CD4-positive, alpha-beta T cell treated with Interleukin-6 for 4 hours (primary cell): ENCODE measurements at regions not wholly inside any gene's neighbourhood (a gene's known extent, or its start where the extent isn't known, plus 50 kb on each side); places are given as distances from the start of the nearest gene placed in this dataset.

Experiments used
- DNase-seq: peaks from one replicate; pipeline ENCODE4 v3.0.0-alpha.2; 2020; ENCODE audit warnings: mixed read lengths

DNA sequence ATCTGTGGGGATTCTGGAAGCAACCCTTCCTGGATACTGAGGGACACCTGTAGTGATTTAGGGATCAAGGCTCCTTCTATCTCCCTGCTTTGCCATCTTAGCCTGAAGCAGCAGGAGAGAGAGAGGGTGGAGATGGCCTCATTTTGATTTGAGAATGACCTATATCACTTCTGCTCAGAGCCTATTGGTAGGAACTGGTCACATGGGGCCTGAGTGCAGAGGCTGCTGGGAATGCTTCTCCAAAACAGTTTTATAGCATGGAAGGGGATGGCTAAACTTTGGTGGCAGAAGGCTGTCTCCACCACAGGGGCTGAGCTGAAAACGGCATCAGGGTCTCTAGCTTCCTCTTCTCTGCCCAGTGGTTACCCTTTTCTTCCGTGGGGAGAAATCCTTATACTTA, 105.8 kb downstream of the TBX19 start:
- DNase-seq: no peak

DNA sequence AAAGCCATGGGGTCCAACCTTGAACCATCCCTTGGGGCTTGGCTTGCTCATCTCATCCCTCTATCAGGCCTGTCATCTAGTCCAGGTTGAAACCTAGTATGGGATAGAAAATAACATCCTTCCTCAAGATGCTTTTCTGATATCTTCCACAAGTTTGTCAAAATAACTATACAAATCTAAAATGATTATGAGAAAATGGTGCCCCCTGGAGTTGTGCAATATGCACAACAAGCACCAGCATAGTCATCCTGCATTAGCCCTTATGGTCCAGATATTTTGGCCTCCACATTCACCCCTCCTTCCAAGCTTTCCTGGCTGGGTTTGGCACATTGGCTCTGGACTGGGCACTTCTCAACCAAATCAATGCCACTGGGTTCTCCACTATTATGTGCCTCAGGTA, 101.2 kb downstream of the TBX19 start:
- no peak for DNase-seq

DNA sequence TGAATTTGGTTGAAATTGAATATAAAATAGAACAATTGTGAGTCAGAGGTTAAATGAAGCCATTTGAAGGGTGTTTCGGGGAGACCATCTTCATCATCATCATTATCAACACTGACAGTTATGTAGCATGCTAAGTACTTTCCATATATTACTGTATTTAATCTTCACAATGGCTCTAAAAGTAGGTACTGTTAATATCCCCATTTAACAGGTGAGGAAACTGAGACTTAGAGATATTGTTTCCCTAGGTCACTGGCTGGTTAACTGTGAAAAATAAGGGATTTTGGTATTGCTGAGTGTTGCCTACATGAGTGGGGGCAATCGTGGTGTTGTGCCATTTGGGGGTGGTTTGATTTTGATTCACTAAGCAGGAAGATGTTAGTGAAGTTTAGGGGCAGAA, 100.3 kb downstream of the TBX19 start:
- no peak for DNase-seq

DNA sequence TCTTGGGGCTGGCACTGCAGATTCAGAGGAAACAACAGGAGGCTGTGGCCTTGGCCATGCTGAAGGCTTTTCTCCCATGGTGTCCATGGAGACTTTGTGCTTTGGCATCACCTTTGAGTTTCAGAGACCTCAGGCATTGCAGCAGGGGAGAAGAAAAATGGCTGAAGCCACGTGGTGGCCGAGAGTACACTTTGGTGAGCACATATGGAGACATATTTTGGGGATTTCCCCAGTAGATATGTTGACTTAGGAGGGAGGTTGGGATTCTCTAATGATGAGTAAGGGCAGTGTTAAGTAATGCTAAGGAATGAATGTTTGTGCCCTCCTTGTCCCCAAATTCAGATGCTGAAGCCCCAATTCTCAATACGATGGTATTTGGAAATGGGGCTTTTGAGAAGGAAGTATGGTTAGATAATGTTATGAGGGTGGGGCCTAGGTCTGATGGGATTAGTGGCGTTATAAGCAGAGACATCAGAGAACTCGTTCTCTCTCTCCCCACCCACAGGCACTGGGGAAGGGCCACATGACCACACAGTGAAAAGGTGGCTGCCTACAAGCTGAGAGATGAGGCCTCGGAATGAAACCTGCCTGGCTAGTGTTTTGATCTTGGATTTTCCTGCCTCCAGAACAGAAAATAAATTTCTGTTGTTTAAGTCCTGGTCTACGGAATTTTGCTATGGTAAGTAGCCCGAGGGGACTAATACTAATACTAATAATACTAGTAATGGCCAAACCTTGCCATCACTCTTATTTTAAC, 98.6 kb downstream of the TBX19 start:
- DNase-seq: no peak

DNA sequence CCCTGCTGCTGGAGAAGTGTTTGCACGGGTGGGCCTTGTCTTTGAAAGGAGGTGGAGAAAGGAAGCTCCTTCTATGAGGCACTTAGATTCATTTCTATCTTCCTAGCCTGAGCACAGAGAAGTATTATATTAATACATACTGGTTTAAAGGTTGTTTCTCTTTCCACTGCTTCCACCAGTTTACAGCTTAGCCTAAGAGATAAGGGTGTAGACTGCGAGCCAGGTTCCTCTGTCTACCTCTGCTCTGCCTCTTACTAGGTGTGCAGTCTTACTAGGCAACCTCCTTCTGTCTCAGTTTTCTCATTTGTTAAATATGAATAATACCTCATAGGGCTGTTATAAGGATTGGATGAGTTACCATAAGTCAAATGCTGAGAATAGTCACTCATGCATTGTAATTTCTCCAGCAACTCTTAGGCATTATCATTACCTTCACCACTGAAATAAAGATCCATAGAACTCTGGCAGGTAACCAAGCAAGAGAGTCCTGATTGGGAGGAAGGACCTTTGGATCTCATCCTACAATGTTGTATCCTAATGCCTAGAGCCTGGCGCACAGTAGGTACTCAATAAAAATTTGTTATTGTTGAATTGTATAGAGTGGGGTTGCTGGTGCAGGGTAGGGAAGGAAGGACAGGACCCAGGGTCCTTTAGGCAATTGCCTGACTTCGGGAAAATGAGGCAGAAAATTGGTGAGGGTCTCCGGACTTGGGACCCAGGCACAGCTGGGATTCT, 95.1 kb downstream of the TBX19 start:
- no peak for DNase-seq

DNA sequence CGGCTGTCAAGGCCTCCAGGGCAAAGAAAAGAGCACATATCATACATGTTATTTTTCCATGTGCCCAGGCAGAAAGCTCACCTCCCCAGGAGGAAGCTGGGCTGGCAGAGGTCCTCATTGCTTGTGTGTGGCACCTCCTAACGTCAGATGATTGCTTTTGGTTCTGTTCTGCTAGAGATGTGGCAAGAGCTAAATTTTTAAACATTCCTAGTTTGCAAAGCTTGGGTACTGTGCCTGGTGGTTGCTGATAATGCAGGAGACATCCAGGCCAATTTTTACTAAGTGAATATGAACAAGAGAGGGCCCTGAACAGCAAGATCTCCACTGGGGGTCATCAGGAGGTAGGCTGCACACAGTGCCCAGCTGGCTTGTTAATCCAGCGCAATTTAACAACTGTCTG, 93.9 kb downstream of the TBX19 start:
- DNase-seq: no peak

DNA sequence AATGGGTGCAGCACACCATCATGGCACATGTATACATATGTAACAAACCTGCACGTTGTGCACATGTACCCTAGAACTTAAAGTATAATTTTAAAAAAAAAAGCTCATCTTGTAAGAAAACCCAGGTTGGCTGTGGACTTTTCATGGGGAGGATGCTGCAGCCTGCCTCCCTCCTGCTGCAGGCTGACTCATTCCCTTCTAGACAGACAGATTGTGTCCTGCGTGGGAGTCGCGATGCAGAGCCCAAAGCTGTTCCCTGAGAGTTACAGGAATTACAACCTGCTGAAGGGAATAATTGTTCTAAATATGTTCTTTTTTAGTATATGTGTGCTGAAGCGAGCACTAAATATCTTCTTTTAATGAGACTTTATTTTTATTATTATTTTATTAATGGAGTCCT, 93.2 kb downstream of the TBX19 start:
- DNase-seq: no peak

DNA sequence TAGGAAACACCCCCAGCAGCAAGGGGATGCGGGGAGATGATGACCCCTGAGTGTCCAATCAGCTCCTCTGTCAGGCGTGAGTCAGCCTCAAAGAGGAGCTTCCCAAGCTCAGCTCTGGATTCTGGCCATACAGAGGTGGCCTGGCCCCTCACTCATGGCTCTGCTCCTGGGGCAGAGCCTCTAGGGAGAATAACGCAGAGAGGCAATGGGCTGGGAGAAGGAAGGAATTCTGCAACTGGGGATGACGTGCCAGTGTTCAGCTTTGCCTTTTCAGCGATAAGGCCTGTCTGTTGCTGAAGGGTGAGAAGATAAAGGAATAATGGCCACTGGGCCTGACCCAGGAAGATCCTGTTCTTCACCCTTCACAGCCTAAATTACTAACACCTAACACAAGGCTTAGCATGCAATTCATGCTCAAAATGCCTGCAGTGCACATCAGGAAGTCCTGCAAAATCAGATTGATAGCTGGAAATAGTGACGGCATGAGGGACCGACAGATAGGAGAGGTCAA, 92.2 kb downstream of the TBX19 start:
- DNase-seq: no peak

DNA sequence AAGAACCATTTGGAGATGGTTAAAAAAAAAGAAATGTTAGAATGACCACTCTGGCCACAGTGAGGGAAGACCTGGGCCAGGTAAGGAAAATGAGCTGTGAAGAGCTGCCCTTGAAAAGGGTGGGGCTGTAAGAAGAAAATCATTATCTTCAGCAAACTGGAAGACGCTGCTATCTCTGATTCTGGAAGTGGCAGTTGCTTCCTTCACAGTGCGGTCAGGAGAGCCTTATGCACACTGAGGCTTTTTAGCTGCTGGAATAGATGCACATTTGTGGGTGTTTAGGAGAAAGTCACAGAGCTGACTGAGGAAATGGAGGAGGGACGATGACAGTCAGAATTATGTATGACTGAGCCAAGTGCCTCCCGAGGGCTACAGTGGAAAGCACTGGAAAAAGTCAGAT, 91.6 kb downstream of the TBX19 start:
- DNase-seq: no peak

DNA sequence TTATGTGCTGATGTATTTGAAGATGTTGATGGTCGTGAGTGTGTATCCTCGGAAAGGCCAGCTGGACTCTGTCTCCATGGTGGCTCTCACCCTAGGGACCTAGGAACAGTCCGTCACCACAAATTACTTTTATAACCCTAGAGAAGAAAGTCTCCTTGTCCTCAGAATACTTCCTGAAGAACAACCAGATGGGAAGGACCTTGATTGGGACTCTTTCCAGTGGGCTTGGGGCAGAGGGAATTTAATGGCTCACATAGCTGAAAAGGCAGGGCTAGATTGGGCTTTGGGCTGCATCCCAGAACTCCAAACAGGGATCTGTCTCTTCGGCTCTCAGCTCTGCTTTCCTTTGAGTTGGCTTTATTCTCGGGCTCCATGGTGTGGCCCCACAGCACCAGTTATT, 90.8 kb downstream of the TBX19 start:
- no peak for DNase-seq

DNA sequence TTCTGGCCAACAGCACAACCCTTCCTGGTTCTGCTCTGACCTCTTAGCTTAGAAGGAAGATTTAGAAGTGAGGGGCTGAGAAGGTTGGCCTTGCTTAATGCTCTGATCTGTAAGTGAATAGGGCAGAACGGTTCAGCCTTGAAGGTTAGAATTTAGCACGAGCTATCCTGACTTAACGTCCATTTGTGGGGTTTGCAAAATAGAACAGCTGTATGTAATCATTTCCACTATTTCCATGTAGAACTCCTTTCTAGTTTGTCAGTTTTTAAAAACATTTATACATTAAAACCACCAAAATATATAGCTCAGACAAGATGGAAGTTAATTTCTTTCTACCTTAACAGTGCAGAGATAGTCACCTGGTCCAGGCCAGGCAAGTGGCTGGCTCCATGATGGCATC, 89.9 kb downstream of the TBX19 start:
- no peak for DNase-seq

DNA sequence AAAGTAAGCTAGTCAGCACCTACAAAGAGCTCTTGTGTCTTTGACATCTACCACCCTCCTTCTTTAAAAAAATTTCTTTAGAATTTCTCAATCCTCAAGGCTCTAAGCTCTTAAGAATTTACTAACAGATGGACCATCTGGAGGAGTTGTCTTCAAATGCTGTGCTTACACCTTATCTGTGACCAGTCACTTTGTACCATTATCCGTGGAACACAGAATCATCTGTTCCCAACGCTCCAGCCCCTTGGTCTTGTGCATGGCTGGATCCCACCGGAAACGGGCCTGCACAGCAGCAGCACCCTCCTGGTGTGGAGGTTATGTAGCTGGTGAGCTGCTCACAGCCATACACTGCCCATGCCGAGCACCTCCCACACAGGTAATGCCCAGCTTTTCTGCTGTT, 89.0 kb downstream of the TBX19 start:
- DNase-seq: no peak

DNA sequence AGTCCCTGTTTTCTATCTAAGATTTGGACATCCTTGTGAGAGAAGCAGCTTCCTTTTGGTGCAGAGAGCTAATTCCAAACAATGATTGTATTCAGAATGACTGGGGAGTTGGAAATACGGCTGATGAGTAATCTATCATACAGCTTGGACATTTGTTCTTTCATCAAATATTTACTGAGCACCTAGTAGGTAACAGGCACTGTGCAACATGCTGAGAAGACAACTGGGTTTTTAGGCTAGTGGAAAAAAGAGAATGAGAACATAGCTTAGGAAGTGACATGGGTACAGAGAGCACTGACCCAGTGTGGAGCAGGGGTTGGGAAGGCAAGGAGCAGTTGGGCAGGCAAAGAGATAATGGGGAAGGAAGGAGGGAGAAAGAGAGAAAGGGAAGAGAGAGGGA, 87.5 kb downstream of the TBX19 start:
- no peak for DNase-seq

DNA sequence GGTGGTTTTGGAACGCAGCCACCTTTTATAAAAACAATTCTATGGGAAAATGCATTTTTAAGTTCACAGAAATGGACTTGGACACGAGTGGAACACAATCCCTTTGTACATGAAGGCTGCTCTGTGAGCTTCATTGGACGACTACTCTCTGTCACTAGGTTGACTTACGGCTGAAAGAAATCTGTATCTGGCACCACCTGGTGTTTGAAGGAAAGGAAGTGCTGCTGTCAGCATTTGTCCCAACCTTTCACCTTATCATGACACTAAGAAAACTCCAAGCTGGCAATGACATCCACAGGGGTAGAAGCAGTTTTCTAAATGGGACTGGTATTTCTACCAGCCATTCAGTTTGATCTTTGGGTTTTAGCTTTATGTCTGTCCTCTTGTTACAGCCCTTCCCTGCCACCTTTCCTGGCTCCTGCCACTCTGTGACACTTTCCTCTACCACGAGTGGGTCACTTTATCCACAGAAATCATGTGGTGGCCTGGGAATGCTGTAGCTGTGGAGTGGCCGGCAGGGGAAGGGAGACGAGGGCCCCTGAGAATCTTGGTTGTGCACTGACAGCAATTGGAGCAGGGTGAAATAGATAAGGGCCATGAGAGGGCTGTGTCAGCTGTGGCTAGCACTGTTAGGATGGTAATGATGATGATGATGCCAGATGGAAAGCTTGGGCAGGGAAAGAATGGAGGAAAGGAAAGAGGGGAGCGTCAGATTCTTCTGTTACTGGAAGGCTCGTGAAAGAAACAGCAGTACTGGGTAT, 85.2 kb downstream of the TBX19 start:
- peak; percentile 23 for DNase-seq
